Testis (tissue), 2 donors: ENCODE measurements at regions not wholly inside any gene's neighbourhood (a gene's known extent, or its start where the extent isn't known, plus 50 kb on each side); places are given as distances from the start of the nearest gene placed in this dataset.
A peak's percentile ranks its signal among the peaks of the same experiment; 100 is the strongest.

Source experiments
- DNase-seq: peaks from one replicate; pipeline ENCODE4 v3.0.0-alpha.2; 2019
- H3K27ac ChIP-seq, 2 donors: fragments of 200-600 bp; sonication (generic); one replicate each; pipeline ENCODE4 v1.5.1; 2019
- H3K27me3 ChIP-seq: fragments of 200-600 bp; sonication (generic); one replicate; pipeline ENCODE4 v1.5.1; 2019
- H3K36me3 ChIP-seq: fragments of 200-600 bp; sonication (generic); one replicate; pipeline ENCODE4 v1.5.1; 2017; ENCODE audit warnings: low read depth; ENCODE audit errors: missing control alignments
- H3K4me1 ChIP-seq: fragments of 200-600 bp; sonication (generic); one replicate; pipeline ENCODE4 v1.5.1; 2019
- H3K4me3 ChIP-seq, 2 donors: fragments of 200-600 bp; sonication (generic); one replicate each; pipeline ENCODE4 v1.5.1; 2017 to 2019
- H3K9me3 ChIP-seq: fragments of 200-600 bp; sonication (generic); one replicate; pipeline ENCODE4 v1.5.1; 2017
- CTCF ChIP-seq, 3 experiments: fragments of 450-650 bp in 2 of 3; fragments of 200-600 bp in 1 of 3; sonication (generic) in 1 of 3; IDR thresholded peaks; one replicate each; pipeline ENCODE4 v1.5.1; 2016 to 2019; ENCODE audit warnings: antibody characterized with exemption in 3 of 3, mild to moderate bottlenecking in 2 of 3, moderate library complexity in 1 of 3
- POLR2A ChIP-seq: fragments of 450-650 bp; IDR thresholded peaks from one replicate; pipeline ENCODE4 v1.6.1; 2017; ENCODE audit warnings: antibody characterized with exemption, mild to moderate bottlenecking, moderate library complexity
- WGBS, 2 donors: methylation state at CpG; one replicate each; pipeline ENCODE4 v1.1.5; 2018; 5-methylcytosine and 5-hydroxymethylcytosine counted together
- intact Hi-C: fragments of 100-400 bp; cut with DNase I; formaldehyde crosslinking; loops from one replicate; pipeline ENCODE4 v1.15.1; 2023; ENCODE audit warnings: low total_unique reads

GRCh38 chr3:107239703-107240102, 137.5 kb upstream of the CCDC54 start:
- 63 to 69% methylated on average over 4 of the region's 4 CpGs for WGBS, 2 donors
- TF ChIP-seq CTCF (IDR thresholded peaks at IDR 0.05) (no peak), POLR2A (no peak)
- peak overlapping the region; percentile 87 to 88 for H3K4me3 ChIP-seq
- peaks cover 33% of the 10 kb centered on the region for H3K4me1 ChIP-seq
- intact Hi-C loops = loop anchor here (10.0 kb wide), 1 partner anchor 425 kb away; no protein-coding TSS in a partner anchor
- H3K27me3 ChIP-seq = no peaks in the 10 kb centered on the region
- H3K9me3 ChIP-seq = no peaks in the 10 kb centered on the region
- no peak for DNase-seq
- H3K27ac ChIP-seq = peak overlapping the region in 1 of 2 donors; percentile 88
- H3K36me3 ChIP-seq = no peaks in the 10 kb centered on the region

- H3K27ac ChIP-seq = peak overlapping the region; percentile 60 to 88
- peak; percentile 86 for DNase-seq
- no peaks in the 10 kb centered on the region for H3K9me3 ChIP-seq
- peak; percentile 42 for TF ChIP-seq POLR2A
- TF ChIP-seq CTCF (IDR thresholded peaks at IDR 0.05) = no peak
- no peaks in the 10 kb centered on the region for H3K36me3 ChIP-seq
- no peaks in the 10 kb centered on the region for H3K27me3 ChIP-seq
- H3K4me1 ChIP-seq = peaks cover 29% of the 10 kb centered on the region
- H3K4me3 ChIP-seq = peak overlapping the region; percentile 87 to 88
- intact Hi-C loops = no loop called here
- WGBS, 2 donors = 0% methylated on average over 50 to 59 of the region's 59 CpGs
Observed at GRCh38 chr3:107240183-107241091, 136.8 kb upstream of the CCDC54 start.

- Histone ChIP-seq H3K9me3 (no peaks in the 10 kb centered on the region), H3K4me3 (peak overlapping the region; percentile 87 to 88), H3K27ac (peak overlapping the region; percentile 60 to 88), H3K36me3 (no peaks in the 10 kb centered on the region), H3K4me1 (peaks cover 26% of the 10 kb centered on the region), H3K27me3 (no peaks in the 10 kb centered on the region)
- intact Hi-C loops = no loop called here
- DNase-seq = peak; percentile 74
- 0% methylated on average over 7 of the region's 7 CpGs for WGBS, 2 donors
- TF ChIP-seq POLR2A (no peak), CTCF (IDR thresholded peaks at IDR 0.05) (no peak)
Observed at GRCh38 chr3:107241217-107241616, 136.0 kb upstream of the CCDC54 start.

GRCh38 chr3:107242579-107242978, 134.7 kb upstream of the CCDC54 start:
- no peak for DNase-seq
- TF ChIP-seq CTCF (IDR thresholded peaks at IDR 0.05) = no peak
- no peak for TF ChIP-seq POLR2A
- Histone ChIP-seq H3K9me3 (no peaks in the 10 kb centered on the region), H3K27ac (no peak overlapping the region), H3K27me3 (no peaks in the 10 kb centered on the region), H3K4me1 (peaks cover 16% of the 10 kb centered on the region), H3K36me3 (no peaks in the 10 kb centered on the region), H3K4me3 (peak overlapping the region; percentile 87 to 88)
- 33 to 44% methylated on average over 8 of the region's 8 CpGs for WGBS, 2 donors
- intact Hi-C loops = no loop called here

GRCh38 chr3:107247116-107247515, 130.1 kb upstream of the CCDC54 start:
- no peaks in the 10 kb centered on the region for H3K27me3 ChIP-seq
- no peaks in the 10 kb centered on the region for H3K36me3 ChIP-seq
- WGBS, 2 donors = 90 to 98% methylated on average over 2 of the region's 2 CpGs
- H3K4me3 ChIP-seq = no peak overlapping the region
- peaks cover 10% of the 10 kb centered on the region for H3K4me1 ChIP-seq
- no peaks in the 10 kb centered on the region for H3K9me3 ChIP-seq
- no peak overlapping the region for H3K27ac ChIP-seq
- no peak for TF ChIP-seq CTCF (IDR thresholded peaks at IDR 0.05)
- TF ChIP-seq POLR2A = no peak
- DNase-seq = no peak
- intact Hi-C loops = no loop called here
